ENCODE measurements at regions not wholly inside any gene's neighbourhood (a gene's known extent, or its start where the extent isn't known, plus 50 kb on each side); places are given as distances from the start of the nearest gene placed in this dataset.

GRCh38 chr12:108462686-108463085, 52.4 kb upstream of the FICD start:
- Histone ChIP-seq H3K36me3 (replicated peaks; ENCODE audit: low read depth, low read length) (no peaks in the 10 kb centered on the region), H3K4me3 (ENCODE audit: low read length) (no peak overlapping the region), H3K9ac (ENCODE audit: low read length) (no peak overlapping the region), H2AFZ (ENCODE audit: low read depth, low read length) (no peak overlapping the region), H3K9me3 (ENCODE audit: insufficient read depth, low read length) (no peaks in the 10 kb centered on the region), H3K4me2 (ENCODE audit: low read length) (no peak overlapping the region), H3K4me1 (ENCODE audit: low read length) (no peaks in the 10 kb centered on the region), H4K20me1 (ENCODE audit: insufficient read depth, low read length) (no peaks in the 10 kb centered on the region; the same call in 1 of the 2 replicates), H3K27ac (ENCODE audit: low read length) (no peak overlapping the region), H3K79me2 (ENCODE audit: low read length) (no peaks in the 10 kb centered on the region), H3K27me3 (ENCODE audit: low read depth, low read length) (peaks cover 40% of the 10 kb centered on the region)
- TF ChIP-seq EZH2phosphoT487 (IDR thresholded peaks at IDR 0.05; ENCODE audit: low read depth), result no peak
- TF ChIP-seq, protein P1, sequence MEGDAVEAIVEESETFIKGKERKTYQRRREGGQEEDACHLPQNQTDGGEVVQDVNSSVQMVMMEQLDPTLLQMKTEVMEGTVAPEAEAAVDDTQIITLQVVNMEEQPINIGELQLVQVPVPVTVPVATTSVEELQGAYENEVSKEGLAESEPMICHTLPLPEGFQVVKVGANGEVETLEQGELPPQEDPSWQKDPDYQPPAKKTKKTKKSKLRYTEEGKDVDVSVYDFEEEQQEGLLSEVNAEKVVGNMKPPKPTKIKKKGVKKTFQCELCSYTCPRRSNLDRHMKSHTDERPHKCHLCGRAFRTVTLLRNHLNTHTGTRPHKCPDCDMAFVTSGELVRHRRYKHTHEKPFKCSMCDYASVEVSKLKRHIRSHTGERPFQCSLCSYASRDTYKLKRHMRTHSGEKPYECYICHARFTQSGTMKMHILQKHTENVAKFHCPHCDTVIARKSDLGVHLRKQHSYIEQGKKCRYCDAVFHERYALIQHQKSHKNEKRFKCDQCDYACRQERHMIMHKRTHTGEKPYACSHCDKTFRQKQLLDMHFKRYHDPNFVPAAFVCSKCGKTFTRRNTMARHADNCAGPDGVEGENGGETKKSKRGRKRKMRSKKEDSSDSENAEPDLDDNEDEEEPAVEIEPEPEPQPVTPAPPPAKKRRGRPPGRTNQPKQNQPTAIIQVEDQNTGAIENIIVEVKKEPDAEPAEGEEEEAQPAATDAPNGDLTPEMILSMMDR (IDR thresholded peaks at IDR 0.05; ENCODE audit: low read depth, low read length), result no peak

DNA sequence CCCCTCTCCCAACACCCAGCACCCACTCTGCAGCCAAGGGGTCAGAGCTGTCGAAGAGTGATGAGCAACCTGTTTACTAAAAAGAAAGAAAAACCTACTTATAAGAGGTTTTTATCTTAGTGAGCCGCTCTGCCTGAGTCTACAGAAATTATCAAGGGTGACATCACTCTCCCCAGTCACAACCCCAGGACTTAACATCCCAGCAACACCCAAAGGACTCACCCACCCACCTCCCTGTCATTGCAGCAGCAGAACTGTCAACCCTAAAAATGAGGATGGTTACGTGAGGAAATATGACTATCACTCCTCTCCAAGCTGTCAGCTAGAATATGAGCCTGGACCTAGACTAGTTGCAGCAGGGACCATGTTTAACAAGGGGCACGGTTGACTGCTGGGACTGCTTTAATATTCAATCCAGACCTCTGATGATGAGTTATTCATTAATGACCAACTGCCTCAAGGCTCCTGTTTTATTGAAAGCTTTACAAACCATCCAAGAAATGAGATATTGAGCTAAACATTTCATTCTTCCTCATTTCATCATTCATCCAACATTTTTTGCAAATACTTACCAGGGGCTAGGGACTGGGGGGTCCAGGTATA, 53.9 kb upstream of the FICD start:
- no peak overlapping the region for H3K4me3 ChIP-seq (ENCODE audit: low read length)
- H3K9ac ChIP-seq (ENCODE audit: low read length), result no peak overlapping the region
- no peak for TF ChIP-seq EZH2phosphoT487 (IDR thresholded peaks at IDR 0.05; ENCODE audit: low read depth)
- TF ChIP-seq, protein P1 (IDR thresholded peaks at IDR 0.05; ENCODE audit: low read depth, low read length), result no peak
- H3K4me1 ChIP-seq (ENCODE audit: low read length), result no peaks in the 10 kb centered on the region; the same call in 1 of the 2 replicates
- no peaks in the 10 kb centered on the region for H3K79me2 ChIP-seq (ENCODE audit: low read length)
- H3K9me3 ChIP-seq (ENCODE audit: insufficient read depth, low read length), result no peaks in the 10 kb centered on the region
- no peak overlapping the region for H3K4me2 ChIP-seq (ENCODE audit: low read length)
- H3K27ac ChIP-seq (ENCODE audit: low read length), result no peak overlapping the region
- H2AFZ ChIP-seq (ENCODE audit: low read depth, low read length), result no peak overlapping the region
- no peaks in the 10 kb centered on the region for H3K36me3 ChIP-seq (replicated peaks; ENCODE audit: low read depth, low read length)
- H3K27me3 ChIP-seq (ENCODE audit: low read depth, low read length), result peaks cover 40% of the 10 kb centered on the region
- H4K20me1 ChIP-seq (ENCODE audit: insufficient read depth, low read length), result no peaks in the 10 kb centered on the region; the same call in 1 of the 2 replicates

DNA sequence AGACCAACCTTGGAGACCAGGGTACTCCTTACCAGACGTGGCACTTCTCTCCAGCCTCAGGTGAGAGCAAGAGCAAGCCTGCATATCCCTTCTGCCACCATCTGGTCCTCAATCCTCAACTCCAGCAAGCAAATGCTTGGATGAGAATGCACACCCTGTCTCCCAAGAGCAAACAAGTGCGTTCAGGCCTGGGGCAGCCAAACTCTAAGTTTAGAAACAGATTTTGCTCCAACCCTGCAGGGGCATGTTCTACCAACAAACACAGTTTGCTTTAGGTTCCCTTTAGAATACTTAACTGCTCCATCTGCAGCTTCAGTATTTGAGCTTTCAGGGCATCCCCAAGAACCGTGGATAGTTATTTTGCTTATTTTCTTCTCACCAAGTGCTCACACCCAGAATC, 55.9 kb upstream of the FICD start:
- TF ChIP-seq, protein P1 (IDR thresholded peaks at IDR 0.05; ENCODE audit: low read depth, low read length), result no peak
- no peak for TF ChIP-seq EZH2phosphoT487 (IDR thresholded peaks at IDR 0.05; ENCODE audit: low read depth)
- no peak overlapping the region for H3K27ac ChIP-seq (ENCODE audit: low read length)

DNA sequence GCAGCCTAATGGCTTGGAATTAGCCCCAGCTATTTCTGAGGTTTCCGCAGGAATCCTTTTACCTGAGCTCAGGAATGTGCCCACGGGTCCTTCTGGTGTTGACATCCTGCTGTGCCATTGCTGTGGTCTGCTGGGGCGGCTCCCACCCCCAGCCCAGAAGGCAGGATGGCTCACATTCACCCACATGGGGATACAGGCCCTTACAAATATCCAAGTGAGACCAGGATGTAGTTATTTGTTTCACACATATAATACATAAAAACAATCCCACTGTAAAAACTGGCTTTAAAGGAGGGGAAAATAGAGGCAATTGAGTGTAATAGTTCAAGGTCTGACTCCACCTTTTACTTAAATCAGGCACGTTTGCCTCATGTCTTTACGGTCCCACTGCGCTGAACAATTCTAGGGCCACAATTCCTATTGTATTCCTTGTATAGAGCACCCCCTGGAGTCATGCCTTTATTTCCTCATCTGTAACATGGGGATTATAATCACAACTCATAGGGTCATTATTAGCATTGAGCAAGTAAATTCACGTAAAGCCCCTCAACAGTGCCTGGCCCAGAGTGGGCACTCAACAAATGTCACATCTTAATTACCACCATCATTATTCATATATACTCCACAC, 57.2 kb upstream of the FICD start:
- peaks cover 60% of the 10 kb centered on the region for H3K27me3 ChIP-seq (ENCODE audit: low read depth, low read length)
- H3K27ac ChIP-seq (ENCODE audit: low read length), result no peak overlapping the region
- TF ChIP-seq, protein P1 (IDR thresholded peaks at IDR 0.05; ENCODE audit: low read depth, low read length), result peak; percentile 33; the same call in 1 of the 2 replicates
- no peak for TF ChIP-seq EZH2phosphoT487 (IDR thresholded peaks at IDR 0.05; ENCODE audit: low read depth)
- H3K79me2 ChIP-seq (ENCODE audit: low read length), result no peaks in the 10 kb centered on the region
- no peak overlapping the region for H3K9ac ChIP-seq (ENCODE audit: low read length)
- no peaks in the 10 kb centered on the region for H3K36me3 ChIP-seq (replicated peaks; ENCODE audit: low read depth, low read length)
- no peak overlapping the region for H3K4me3 ChIP-seq (ENCODE audit: low read length)
- no peak overlapping the region for H2AFZ ChIP-seq (ENCODE audit: low read depth, low read length)
- H4K20me1 ChIP-seq (ENCODE audit: insufficient read depth, low read length), result no peaks in the 10 kb centered on the region
- no peak overlapping the region for H3K4me2 ChIP-seq (ENCODE audit: low read length)
- H3K4me1 ChIP-seq (ENCODE audit: low read length), result peaks cover 22% of the 10 kb centered on the region
- H3K9me3 ChIP-seq (ENCODE audit: insufficient read depth, low read length), result no peaks in the 10 kb centered on the region

More for the DNA sequence above, 55.9 kb upstream of the FICD start:
- Histone ChIP-seq H3K36me3 (replicated peaks; ENCODE audit: low read depth, low read length) (no peaks in the 10 kb centered on the region), H3K27me3 (ENCODE audit: low read depth, low read length) (peaks cover 48% of the 10 kb centered on the region), H3K4me2 (ENCODE audit: low read length) (no peak overlapping the region), H3K79me2 (ENCODE audit: low read length) (no peaks in the 10 kb centered on the region), H3K9me3 (ENCODE audit: insufficient read depth, low read length) (no peaks in the 10 kb centered on the region), H3K4me3 (ENCODE audit: low read length) (no peak overlapping the region), H4K20me1 (ENCODE audit: insufficient read depth, low read length) (no peaks in the 10 kb centered on the region; the same call in 1 of the 2 replicates), H3K9ac (ENCODE audit: low read length) (no peak overlapping the region), H3K4me1 (ENCODE audit: low read length) (peaks cover 19% of the 10 kb centered on the region), H2AFZ (ENCODE audit: low read depth, low read length) (no peak overlapping the region)
